Osteocyte (in vitro differentiated cells): ENCODE measurements at regions not wholly inside any gene's neighbourhood (a gene's known extent, or its start where the extent isn't known, plus 50 kb on each side); places are given as distances from the start of the nearest gene placed in this dataset.

Experiments
- DNase-seq: peaks from one replicate; pipeline ENCODE4 v3.0.0; 2021; ENCODE audit warnings: mixed read lengths; ENCODE audit not compliant: unreplicated experiment; ENCODE audit errors: extremely low spot score
- H3K27ac Mint-ChIP-seq: one replicate; pipeline ENCODE4 v1.8.0; 2021; ENCODE audit warnings: mild to moderate bottlenecking, mixed read lengths; ENCODE audit not compliant: unreplicated experiment
- H3K27me3 Mint-ChIP-seq: one replicate; pipeline ENCODE4 v1.8.0; 2021; ENCODE audit warnings: mixed read lengths; ENCODE audit not compliant: unreplicated experiment
- H3K36me3 Mint-ChIP-seq: one replicate; pipeline ENCODE4 v1.8.0; 2021; ENCODE audit warnings: mixed read lengths; ENCODE audit not compliant: unreplicated experiment
- H3K4me1 Mint-ChIP-seq: one replicate; pipeline ENCODE4 v1.8.0; 2021; ENCODE audit warnings: mixed read lengths; ENCODE audit not compliant: unreplicated experiment
- H3K4me3 Mint-ChIP-seq: one replicate; pipeline ENCODE4 v1.8.0; 2021; ENCODE audit warnings: mild to moderate bottlenecking, moderate library complexity, mixed read lengths; ENCODE audit not compliant: unreplicated experiment
- H3K9me3 Mint-ChIP-seq: one replicate; pipeline ENCODE4 v1.8.0; 2021; ENCODE audit warnings: mixed read lengths; ENCODE audit not compliant: unreplicated experiment
- CTCF ChIP-seq: fragments of 200-600 bp; sonication (generic); IDR thresholded peaks from 2 replicates; pipeline ENCODE4 v1.5.0; 2021; ENCODE audit warnings: antibody characterized with exemption, mild to moderate bottlenecking, moderate library complexity

GRCh38 chr7:121793716-121794115 is 79.2 kb upstream of the PTPRZ1 start:
- no peak for DNase-seq
- Mint-ChIP-seq H3K4me1 (no peaks in the 10 kb centered on the region), H3K27me3 (peaks cover 8% of the 10 kb centered on the region), H3K9me3 (no peaks in the 10 kb centered on the region), H3K36me3 (no peaks in the 10 kb centered on the region), H3K4me3 (no peak overlapping the region), H3K27ac (no peak overlapping the region)
- TF ChIP-seq CTCF: no peak

GRCh38 chr7:121777672-121778071 is 95.3 kb upstream of the PTPRZ1 start:
- Mint-ChIP-seq H3K4me3 (no peak overlapping the region), H3K36me3 (no peaks in the 10 kb centered on the region), H3K9me3 (no peaks in the 10 kb centered on the region)

GRCh38 chr7:121774563-121774962 is 98.4 kb upstream of the PTPRZ1 start:
- Mint-ChIP-seq H3K4me1 (no peaks in the 10 kb centered on the region), H3K27ac (no peak overlapping the region), H3K4me3 (no peak overlapping the region), H3K9me3 (no peaks in the 10 kb centered on the region), H3K36me3 (no peaks in the 10 kb centered on the region), H3K27me3 (peaks cover 9% of the 10 kb centered on the region)
- no peak for DNase-seq
- TF ChIP-seq CTCF: no peak

More at GRCh38 chr7:121777672-121778071, 95.3 kb upstream of the PTPRZ1 start:
- Mint-ChIP-seq H3K27ac (no peak overlapping the region), H3K27me3 (peaks cover 7% of the 10 kb centered on the region), H3K4me1 (no peaks in the 10 kb centered on the region)
- no peak for DNase-seq
- no peak for TF ChIP-seq CTCF

GRCh38 chr7:121766676-121767075 is 106.3 kb upstream of the PTPRZ1 start:
- Mint-ChIP-seq H3K27me3 (peaks cover 14% of the 10 kb centered on the region), H3K27ac (no peak overlapping the region), H3K4me3 (no peak overlapping the region), H3K4me1 (no peaks in the 10 kb centered on the region), H3K36me3 (no peaks in the 10 kb centered on the region), H3K9me3 (no peaks in the 10 kb centered on the region)
- TF ChIP-seq CTCF: no peak
- DNase-seq: no peak

- DNase-seq: no peak
- Mint-ChIP-seq H3K9me3 (no peaks in the 10 kb centered on the region), H3K4me3 (no peak overlapping the region), H3K27me3 (peaks cover 26% of the 10 kb centered on the region), H3K27ac (no peak overlapping the region), H3K4me1 (no peaks in the 10 kb centered on the region), H3K36me3 (no peaks in the 10 kb centered on the region)
- TF ChIP-seq CTCF: no peak
These were observed 111.6 kb upstream of the PTPRZ1 start for GRCh38 chr7:121761399-121761798.
